ENCODE measurements at regions not wholly inside any gene's neighbourhood (a gene's known extent, or its start where the extent isn't known, plus 50 kb on each side); places are given as distances from the start of the nearest gene placed in this dataset.

DNA sequence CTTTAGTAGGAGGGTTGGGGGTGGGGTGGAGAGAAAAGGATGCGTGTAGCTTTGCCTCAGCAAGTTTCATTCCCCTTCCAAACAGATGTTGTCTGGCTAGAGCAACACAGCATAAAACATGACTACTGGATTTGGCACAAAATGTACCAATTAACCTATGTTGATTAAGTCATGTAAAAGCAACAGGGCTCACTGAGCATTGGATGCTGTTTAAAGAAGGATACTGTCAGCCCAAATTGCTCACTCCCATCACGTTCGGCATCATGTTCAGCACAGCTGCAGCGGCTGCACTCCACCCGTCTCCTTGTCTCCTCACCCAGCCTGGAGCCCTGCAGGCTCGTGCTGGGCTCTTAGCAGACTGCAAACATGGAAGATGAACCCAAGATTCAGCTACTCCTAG, 77.5 kb downstream of the DLEU7 start:
- H3K4me3 ChIP-seq (ENCODE audit: low read depth, low read length) = no peak overlapping the region
- no peaks in the 10 kb centered on the region for H3K9me3 ChIP-seq (ENCODE audit: control insufficient read depth, insufficient read depth, low read depth, low read length)
- no peaks in the 10 kb centered on the region for H3K36me3 ChIP-seq (ENCODE audit: control insufficient read depth in 2 of 2, insufficient read depth in 1 of 2, low read length in 2 of 2)
- POLR2A ChIA-PET = no interaction called here
- no peaks in the 10 kb centered on the region for H3K4me1 ChIP-seq (ENCODE audit: control insufficient read depth, insufficient read depth, low read length)
- H3K27ac ChIP-seq (ENCODE audit: extremely low read depth, low read depth, low read length) = no peak overlapping the region
- CTCF ChIA-PET = no interaction called here
- no peak for TF ChIP-seq GFI1B (tag by site-specific recombination; IDR thresholded peaks at IDR 0.05)
- no peak for TF ChIP-seq GLIS2 (tag by site-specific recombination; IDR thresholded peaks at IDR 0.05)
- TF ChIP-seq ZNF214 (tag by site-specific recombination; IDR thresholded peaks at IDR 0.05; ENCODE audit: borderline replicate concordance) = no peak
- no peak for TF ChIP-seq MZF1 (tag by site-specific recombination; IDR thresholded peaks at IDR 0.05; ENCODE audit: borderline replicate concordance)
- no peak for TF ChIP-seq ZNF830 (tag by site-specific recombination; IDR thresholded peaks at IDR 0.05; ENCODE audit: low read depth)
- no peak for TF ChIP-seq SP2 (tag by site-specific recombination; IDR thresholded peaks at IDR 0.05)
- TF ChIP-seq, protein P1, sequence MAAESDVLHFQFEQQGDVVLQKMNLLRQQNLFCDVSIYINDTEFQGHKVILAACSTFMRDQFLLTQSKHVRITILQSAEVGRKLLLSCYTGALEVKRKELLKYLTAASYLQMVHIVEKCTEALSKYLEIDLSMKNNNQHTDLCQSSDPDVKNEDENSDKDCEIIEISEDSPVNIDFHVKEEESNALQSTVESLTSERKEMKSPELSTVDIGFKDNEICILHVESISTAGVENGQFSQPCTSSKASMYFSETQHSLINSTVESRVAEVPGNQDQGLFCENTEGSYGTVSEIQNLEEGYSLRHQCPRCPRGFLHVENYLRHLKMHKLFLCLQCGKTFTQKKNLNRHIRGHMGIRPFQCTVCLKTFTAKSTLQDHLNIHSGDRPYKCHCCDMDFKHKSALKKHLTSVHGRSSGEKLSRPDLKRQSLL (tag by site-specific recombination; IDR thresholded peaks at IDR 0.05) = no peak
- TF ChIP-seq RBAK (tag by site-specific recombination; IDR thresholded peaks at IDR 0.05) = no peak
- no peak for TF ChIP-seq ZNF555 (tag by site-specific recombination; conservative IDR thresholded peaks at IDR 0.05)
- TF ChIP-seq ZNF16 (tag by site-specific recombination; IDR thresholded peaks at IDR 0.05; ENCODE audit: low read depth) = no peak
- no peak for TF ChIP-seq GLI2 (tag by site-specific recombination; IDR thresholded peaks at IDR 0.05; ENCODE audit: borderline replicate concordance, low read depth)
- TF ChIP-seq ZNF221 (tag by site-specific recombination; IDR thresholded peaks at IDR 0.05; ENCODE audit: borderline replicate concordance) = no peak
- no peak for TF ChIP-seq ZNF274 (IDR thresholded peaks at IDR 0.05; ENCODE audit: low read length)
- no peak for TF ChIP-seq ZNF274 (tag by site-specific recombination; IDR thresholded peaks at IDR 0.05; ENCODE audit: borderline replicate concordance)

DNA sequence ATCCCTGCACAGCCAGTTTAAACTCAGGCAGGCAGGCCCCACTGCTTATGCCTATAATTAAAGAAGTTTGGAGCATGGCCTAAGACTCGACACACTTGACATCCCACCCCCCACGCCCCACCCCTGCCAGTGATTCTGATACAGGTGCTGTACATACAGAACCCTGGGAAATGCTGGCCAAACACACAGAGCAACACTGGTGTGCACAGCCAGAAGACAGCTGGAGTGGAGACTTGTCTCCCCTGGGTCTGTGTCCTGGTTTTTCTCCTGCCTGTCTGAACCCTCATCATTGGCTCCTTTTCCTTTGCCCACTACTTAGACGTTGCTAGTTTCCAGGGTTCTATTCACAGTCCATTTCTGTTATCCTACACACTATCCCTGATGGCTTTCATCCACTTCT, 76.8 kb downstream of the DLEU7 start:
- H3K36me3 ChIP-seq (ENCODE audit: control insufficient read depth in 2 of 2, insufficient read depth in 1 of 2, low read length in 2 of 2) = no peaks in the 10 kb centered on the region
- no peak overlapping the region for H3K27ac ChIP-seq (ENCODE audit: extremely low read depth, low read depth, low read length)
- H3K4me3 ChIP-seq (ENCODE audit: low read depth, low read length) = no peak overlapping the region
- no peaks in the 10 kb centered on the region for H3K9me3 ChIP-seq (ENCODE audit: control insufficient read depth, insufficient read depth, low read depth, low read length)
- no peaks in the 10 kb centered on the region for H3K4me1 ChIP-seq (ENCODE audit: control insufficient read depth, insufficient read depth, low read length)
- ChIA-PET CTCF (no interaction called here), POLR2A (no interaction called here)
- TF ChIP-seq ZNF707 (tag by site-specific recombination; IDR thresholded peaks at IDR 0.05) (no peak), ZNF221 (tag by site-specific recombination; IDR thresholded peaks at IDR 0.05; ENCODE audit: borderline replicate concordance) (no peak), ZNF175 (tag by site-specific recombination; IDR thresholded peaks at IDR 0.05) (no peak), ZNF10 (tag by site-specific recombination; IDR thresholded peaks at IDR 0.05) (no peak), ZNF658 (tag by site-specific recombination; IDR thresholded peaks at IDR 0.05) (no peak), KLF7 (tag by site-specific recombination; IDR thresholded peaks at IDR 0.05; ENCODE audit: borderline replicate concordance) (no peak), ZNF362 (tag by site-specific recombination; IDR thresholded peaks at IDR 0.05) (no peak), ZNF398 (tag by site-specific recombination; IDR thresholded peaks at IDR 0.05) (no peak), GLI4 (tag by site-specific recombination; IDR thresholded peaks at IDR 0.05) (no peak), ZNF514 (tag by site-specific recombination; IDR thresholded peaks at IDR 0.05) (no peak), CTCF (tag by site-specific recombination; IDR thresholded peaks at IDR 0.05) (no peak), ZNF157 (tag by site-specific recombination; IDR thresholded peaks at IDR 0.05) (no peak), BCL11B (tag by site-specific recombination; IDR thresholded peaks at IDR 0.05; ENCODE audit: low read depth) (no peak), ZNF561 (tag by site-specific recombination; IDR thresholded peaks at IDR 0.05; ENCODE audit: borderline replicate concordance) (no peak)
- TF ChIP-seq, protein P2, sequence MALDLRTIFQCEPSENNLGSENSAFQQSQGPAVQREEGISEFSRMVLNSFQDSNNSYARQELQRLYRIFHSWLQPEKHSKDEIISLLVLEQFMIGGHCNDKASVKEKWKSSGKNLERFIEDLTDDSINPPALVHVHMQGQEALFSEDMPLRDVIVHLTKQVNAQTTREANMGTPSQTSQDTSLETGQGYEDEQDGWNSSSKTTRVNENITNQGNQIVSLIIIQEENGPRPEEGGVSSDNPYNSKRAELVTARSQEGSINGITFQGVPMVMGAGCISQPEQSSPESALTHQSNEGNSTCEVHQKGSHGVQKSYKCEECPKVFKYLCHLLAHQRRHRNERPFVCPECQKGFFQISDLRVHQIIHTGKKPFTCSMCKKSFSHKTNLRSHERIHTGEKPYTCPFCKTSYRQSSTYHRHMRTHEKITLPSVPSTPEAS (tag by site-specific recombination; IDR thresholded peaks at IDR 0.05) = no peak
- TF ChIP-seq, protein P1 (tag by site-specific recombination; IDR thresholded peaks at IDR 0.05) = no peak

Measured in HEK293 (cell line).